ENCODE measurements at regions not wholly inside any gene's neighbourhood (a gene's known extent, or its start where the extent isn't known, plus 50 kb on each side); places are given as distances from the start of the nearest gene placed in this dataset.

- H3K4me2 ChIP-seq (ENCODE audit: low read length) = no peak overlapping the region
- no peak for DNase-seq
- H3K79me1 ChIP-seq (ENCODE audit: low read length) = no peaks in the 10 kb centered on the region
- no peak overlapping the region for H2AK5ac ChIP-seq (ENCODE audit: low read length)
- no CpG with 5 or more reads among the region's 5 CpGs for WGBS (ENCODE audit: extremely low coverage, insufficient coverage, insufficient read length)
- H3K27ac ChIP-seq (ENCODE audit: low read depth, low read length) = no peak overlapping the region
- no peak overlapping the region for H3K23ac ChIP-seq (ENCODE audit: low read length)
- H3K27me3 ChIP-seq (ENCODE audit: insufficient read depth, low read length) = no peaks in the 10 kb centered on the region
- H3K4me3 ChIP-seq (ENCODE audit: low read depth, low read length) = no peak overlapping the region
- H2AFZ ChIP-seq (ENCODE audit: insufficient read depth, low read length, poor library complexity) = no peak overlapping the region
- H3K18ac ChIP-seq (ENCODE audit: low read length) = no peak overlapping the region
- peaks cover 0 to 3% of the 10 kb centered on the region in 2 experiments for H3K4me1 ChIP-seq (ENCODE audit: control insufficient read depth in 1 of 2, insufficient read depth in 2 of 2, low read length in 2 of 2)
- H3K9ac ChIP-seq (ENCODE audit: low read length) = no peak overlapping the region
- H4K8ac ChIP-seq (ENCODE audit: low read depth, low read length) = no peak overlapping the region
- H2BK12ac ChIP-seq (ENCODE audit: low read length) = no peak overlapping the region
- H3K14ac ChIP-seq (ENCODE audit: low read length) = no peak overlapping the region
- no peaks in the 10 kb centered on the region for H3K36me3 ChIP-seq (ENCODE audit: control insufficient read depth in 1 of 2, insufficient read depth in 2 of 2, low read length in 2 of 2)
- no peak overlapping the region for H2BK120ac ChIP-seq (ENCODE audit: insufficient read depth, low read length, poor library complexity)
- H3K79me2 ChIP-seq (ENCODE audit: control insufficient read depth, insufficient read depth, low read length, poor library complexity) = no peaks in the 10 kb centered on the region
- no peak overlapping the region for H4K12ac ChIP-seq (ENCODE audit: low read depth, low read length)
- H4K91ac ChIP-seq (ENCODE audit: low read depth, low read length) = no peak overlapping the region
- no peaks in the 10 kb centered on the region for H3K9me3 ChIP-seq (ENCODE audit: insufficient read depth, low read depth, low read length)
- H2BK5ac ChIP-seq (ENCODE audit: low read depth, low read length, poor library complexity) = no peak overlapping the region
- H3K4ac ChIP-seq (ENCODE audit: low read depth, low read length) = no peak overlapping the region
These were observed 63.7 kb upstream of the PLXNA4 start for GRCh38 chr7:132639983-132640382.

- H2AK5ac ChIP-seq (ENCODE audit: low read length) = no peak overlapping the region
- H3K27me3 ChIP-seq (ENCODE audit: insufficient read depth, low read length) = no peaks in the 10 kb centered on the region
- no peak overlapping the region for H4K91ac ChIP-seq (ENCODE audit: low read depth, low read length)
- H4K8ac ChIP-seq (ENCODE audit: low read depth, low read length) = no peak overlapping the region
- H3K9ac ChIP-seq (ENCODE audit: low read length) = no peak overlapping the region
- WGBS (ENCODE audit: extremely low coverage, insufficient coverage, insufficient read length) = no CpG with 5 or more reads among the region's 6 CpGs
- no peak overlapping the region for H3K18ac ChIP-seq (ENCODE audit: low read length)
- H3K9me3 ChIP-seq (ENCODE audit: insufficient read depth, low read depth, low read length) = no peaks in the 10 kb centered on the region
- H3K36me3 ChIP-seq (ENCODE audit: control insufficient read depth in 1 of 2, insufficient read depth in 2 of 2, low read length in 2 of 2) = no peaks in the 10 kb centered on the region
- no peak overlapping the region for H2BK12ac ChIP-seq (ENCODE audit: low read length)
- H3K4me2 ChIP-seq (ENCODE audit: low read length) = no peak overlapping the region
- H3K23ac ChIP-seq (ENCODE audit: low read length) = no peak overlapping the region
- no peak overlapping the region for H4K12ac ChIP-seq (ENCODE audit: low read depth, low read length)
- H3K27ac ChIP-seq (ENCODE audit: low read depth, low read length) = no peak overlapping the region
- no peak overlapping the region for H2BK5ac ChIP-seq (ENCODE audit: low read depth, low read length, poor library complexity)
- no peak overlapping the region for H2BK120ac ChIP-seq (ENCODE audit: insufficient read depth, low read length, poor library complexity)
- H3K4me3 ChIP-seq (ENCODE audit: low read depth, low read length) = no peak overlapping the region
- no peaks in the 10 kb centered on the region for H3K79me1 ChIP-seq (ENCODE audit: low read length)
- no peak overlapping the region for H3K14ac ChIP-seq (ENCODE audit: low read length)
- no peaks in the 10 kb centered on the region for H3K79me2 ChIP-seq (ENCODE audit: control insufficient read depth, insufficient read depth, low read length, poor library complexity)
- no peak overlapping the region for H2AFZ ChIP-seq (ENCODE audit: insufficient read depth, low read length, poor library complexity)
- peaks cover 0 to 3% of the 10 kb centered on the region in 2 experiments for H3K4me1 ChIP-seq (ENCODE audit: control insufficient read depth in 1 of 2, insufficient read depth in 2 of 2, low read length in 2 of 2)
- H3K4ac ChIP-seq (ENCODE audit: low read depth, low read length) = no peak overlapping the region
- DNase-seq = no peak
These were observed 61.7 kb upstream of the PLXNA4 start for GRCh38 chr7:132638000-132638399.

GRCh38 chr7:132636581-132636980 is 60.3 kb upstream of the PLXNA4 start:
- no peak overlapping the region for H3K4me2 ChIP-seq (ENCODE audit: low read length)
- H2BK5ac ChIP-seq (ENCODE audit: low read depth, low read length, poor library complexity) = no peak overlapping the region
- H3K36me3 ChIP-seq (ENCODE audit: control insufficient read depth in 1 of 2, insufficient read depth in 2 of 2, low read length in 2 of 2) = no peaks in the 10 kb centered on the region
- no CpG with 5 or more reads among the region's 4 CpGs for WGBS (ENCODE audit: extremely low coverage, insufficient coverage, insufficient read length)
- no peak overlapping the region for H2BK120ac ChIP-seq (ENCODE audit: insufficient read depth, low read length, poor library complexity)
- no peak overlapping the region for H2AFZ ChIP-seq (ENCODE audit: insufficient read depth, low read length, poor library complexity)
- no peaks in the 10 kb centered on the region for H3K27me3 ChIP-seq (ENCODE audit: insufficient read depth, low read length)
- no peaks in the 10 kb centered on the region for H3K9me3 ChIP-seq (ENCODE audit: insufficient read depth, low read depth, low read length)
- H3K79me2 ChIP-seq (ENCODE audit: control insufficient read depth, insufficient read depth, low read length, poor library complexity) = no peaks in the 10 kb centered on the region
- no peak for DNase-seq
- H3K4me3 ChIP-seq (ENCODE audit: low read depth, low read length) = no peak overlapping the region
- H3K14ac ChIP-seq (ENCODE audit: low read length) = no peak overlapping the region
- no peak overlapping the region for H3K9ac ChIP-seq (ENCODE audit: low read length)
- no peak overlapping the region for H2BK12ac ChIP-seq (ENCODE audit: low read length)
- no peak overlapping the region for H3K4ac ChIP-seq (ENCODE audit: low read depth, low read length)
- no peak overlapping the region for H3K23ac ChIP-seq (ENCODE audit: low read length)
- no peak overlapping the region for H3K18ac ChIP-seq (ENCODE audit: low read length)
- no peak overlapping the region for H4K12ac ChIP-seq (ENCODE audit: low read depth, low read length)
- peaks cover 0 to 3% of the 10 kb centered on the region in 2 experiments for H3K4me1 ChIP-seq (ENCODE audit: control insufficient read depth in 1 of 2, insufficient read depth in 2 of 2, low read length in 2 of 2)
- no peak overlapping the region for H2AK5ac ChIP-seq (ENCODE audit: low read length)
- no peak overlapping the region for H4K8ac ChIP-seq (ENCODE audit: low read depth, low read length)
- no peaks in the 10 kb centered on the region for H3K79me1 ChIP-seq (ENCODE audit: low read length)
- H4K91ac ChIP-seq (ENCODE audit: low read depth, low read length) = no peak overlapping the region
- no peak overlapping the region for H3K27ac ChIP-seq (ENCODE audit: low read depth, low read length)

GRCh38 chr7:132635127-132635526 is 58.9 kb upstream of the PLXNA4 start:
- no peak for DNase-seq
- Histone ChIP-seq H3K14ac (ENCODE audit: low read length) (no peak overlapping the region), H3K4me3 (ENCODE audit: low read depth, low read length) (no peak overlapping the region)

More at GRCh38 chr7:132635127-132635526, 58.9 kb upstream of the PLXNA4 start:
- Histone ChIP-seq H2AK5ac (ENCODE audit: low read length) (no peak overlapping the region), H2BK120ac (ENCODE audit: insufficient read depth, low read length, poor library complexity) (no peak overlapping the region), H3K27ac (ENCODE audit: low read depth, low read length) (no peak overlapping the region), H3K79me2 (ENCODE audit: control insufficient read depth, insufficient read depth, low read length, poor library complexity) (no peaks in the 10 kb centered on the region), H4K12ac (ENCODE audit: low read depth, low read length) (no peak overlapping the region), H3K4me1 (ENCODE audit: control insufficient read depth in 1 of 2, insufficient read depth in 2 of 2, low read length in 2 of 2) (peaks cover 0 to 3% of the 10 kb centered on the region in 2 experiments), H2BK5ac (ENCODE audit: low read depth, low read length, poor library complexity) (no peak overlapping the region), H4K91ac (ENCODE audit: low read depth, low read length) (no peak overlapping the region), H3K4ac (ENCODE audit: low read depth, low read length) (no peak overlapping the region), H3K9me3 (ENCODE audit: insufficient read depth, low read depth, low read length) (no peaks in the 10 kb centered on the region), H3K27me3 (ENCODE audit: insufficient read depth, low read length) (no peaks in the 10 kb centered on the region), H3K79me1 (ENCODE audit: low read length) (no peaks in the 10 kb centered on the region), H2AFZ (ENCODE audit: insufficient read depth, low read length, poor library complexity) (no peak overlapping the region), H3K36me3 (ENCODE audit: control insufficient read depth in 1 of 2, insufficient read depth in 2 of 2, low read length in 2 of 2) (no peaks in the 10 kb centered on the region), H2BK12ac (ENCODE audit: low read length) (no peak overlapping the region), H3K18ac (ENCODE audit: low read length) (no peak overlapping the region), H3K9ac (ENCODE audit: low read length) (no peak overlapping the region), H3K23ac (ENCODE audit: low read length) (no peak overlapping the region), H3K4me2 (ENCODE audit: low read length) (no peak overlapping the region), H4K8ac (ENCODE audit: low read depth, low read length) (no peak overlapping the region)
- no CpG with 5 or more reads among the region's 4 CpGs for WGBS (ENCODE audit: extremely low coverage, insufficient coverage, insufficient read length)

Measured in trophoblast cell (in vitro differentiated cells and primary cell).